HPDE6-E6E7 (cell line): ENCODE measurements at regions not wholly inside any gene's neighbourhood (a gene's known extent, or its start where the extent isn't known, plus 50 kb on each side); places are given as distances from the start of the nearest gene placed in this dataset.

Source experiments
- DNase-seq: peaks from one replicate; pipeline ENCODE4 v3.0.0; 2011; ENCODE audit warnings: missing footprints; ENCODE audit errors: extremely low spot score

GRCh38 chr13:75132701-75133695 is 349.0 kb downstream of the TBC1D4 start:
- DNase-seq = no peak

GRCh38 chr13:75129331-75129730 is 352.6 kb downstream of the TBC1D4 start:
- DNase-seq = no peak

GRCh38 chr13:75124415-75124814 is 357.6 kb downstream of the TBC1D4 start:
- no peak for DNase-seq

GRCh38 chr13:75123428-75123827 is 358.5 kb downstream of the TBC1D4 start:
- DNase-seq = no peak

- DNase-seq = no peak
These were observed 361.9 kb downstream of the TBC1D4 start for GRCh38 chr13:75120085-75120484.

- no peak for DNase-seq
These were observed 366.8 kb downstream of the TBC1D4 start for GRCh38 chr13:75115171-75115570.

GRCh38 chr13:75103976-75104375 is 378.0 kb downstream of the TBC1D4 start:
- DNase-seq = no peak

GRCh38 chr13:75102001-75102716 is 379.8 kb downstream of the TBC1D4 start:
- DNase-seq = no peak

GRCh38 chr13:75101348-75101747 is 380.6 kb downstream of the TBC1D4 start:
- DNase-seq = no peak

GRCh38 chr13:75092143-75092542 is 389.8 kb downstream of the TBC1D4 start:
- DNase-seq = no peak

- DNase-seq = no peak
These were observed 390.3 kb downstream of the TBC1D4 start for GRCh38 chr13:75091718-75092117.

- no peak for DNase-seq
These were observed 390.9 kb downstream of the TBC1D4 start for GRCh38 chr13:75090872-75091615.

- no peak for DNase-seq
These were observed 393.1 kb downstream of the TBC1D4 start for GRCh38 chr13:75088915-75089314.

- no peak for DNase-seq
These were observed 402.7 kb downstream of the TBC1D4 start for GRCh38 chr13:75079226-75079625.

- DNase-seq = no peak
These were observed 405.5 kb downstream of the TBC1D4 start for GRCh38 chr13:75076476-75076875.

GRCh38 chr13:75073786-75074185 is 408.2 kb downstream of the TBC1D4 start:
- no peak for DNase-seq

GRCh38 chr13:75072891-75073290 is 409.1 kb downstream of the TBC1D4 start:
- DNase-seq = no peak

- DNase-seq = no peak
These were observed 409.6 kb downstream of the TBC1D4 start for GRCh38 chr13:75072368-75072767.

GRCh38 chr13:75071796-75072195 is 410.2 kb downstream of the TBC1D4 start:
- no peak for DNase-seq

GRCh38 chr13:75071395-75071794 is 410.6 kb downstream of the TBC1D4 start:
- DNase-seq = no peak

GRCh38 chr13:75061909-75062308 is 420.1 kb downstream of the TBC1D4 start:
- no peak for DNase-seq

GRCh38 chr13:75055296-75055695 is 426.7 kb downstream of the TBC1D4 start:
- no peak for DNase-seq
